CD4-positive, alpha-beta T cell treated with Interleukin-1 beta for 1 hour (primary cell): ENCODE measurements at regions not wholly inside any gene's neighbourhood (a gene's known extent, or its start where the extent isn't known, plus 50 kb on each side); places are given as distances from the start of the nearest gene placed in this dataset.
"Not testable (repeated sequence)": the region's sequence is repeated elsewhere in the genome, so short reads cannot be mapped to it uniquely, and the experiment has no call there.

Experiments
- DNase-seq, 2 donors: peaks; one replicate each; pipeline ENCODE4 v3.0.0-alpha.2; 2020 to 2022

DNA sequence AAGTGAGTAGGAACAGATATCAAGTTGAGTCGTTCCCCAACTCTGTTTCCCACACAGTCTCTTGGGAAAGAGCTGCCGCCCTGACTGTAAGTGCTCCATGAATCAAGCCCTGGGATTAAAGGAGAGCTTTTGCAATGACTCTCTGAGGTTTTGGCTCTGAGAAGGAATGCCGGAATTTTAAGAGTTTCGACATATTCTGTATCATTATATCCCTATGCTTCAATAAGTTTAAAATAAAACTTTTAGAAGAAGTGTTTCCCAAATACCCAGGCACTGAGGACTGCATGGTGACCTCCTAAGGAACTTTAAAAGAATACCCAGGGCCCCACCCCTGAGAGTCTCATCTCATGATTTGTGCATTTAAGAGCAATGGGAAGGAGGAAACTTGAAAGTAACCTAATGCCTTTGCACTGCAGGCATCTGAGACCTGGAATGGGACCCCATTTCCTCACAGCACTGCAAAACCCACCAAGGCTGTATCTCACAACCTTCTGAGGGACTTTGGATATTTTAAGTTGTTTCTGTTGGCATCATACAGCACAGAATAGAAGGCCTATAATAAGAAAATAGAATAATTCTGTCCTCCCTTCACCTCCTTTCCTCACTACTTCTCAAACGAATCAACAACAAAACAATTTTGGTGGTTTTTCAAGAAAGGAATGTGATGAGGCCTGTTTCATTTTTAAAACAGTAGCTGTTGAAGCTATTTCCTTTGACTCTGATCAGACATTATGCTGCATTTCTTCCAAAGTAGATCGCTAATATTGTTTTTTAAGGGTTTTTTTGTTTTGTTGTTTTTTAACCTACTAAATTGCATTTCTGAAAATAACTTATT, 121.2 kb downstream of the GASK1B start:
- DNase-seq = no peak

DNA sequence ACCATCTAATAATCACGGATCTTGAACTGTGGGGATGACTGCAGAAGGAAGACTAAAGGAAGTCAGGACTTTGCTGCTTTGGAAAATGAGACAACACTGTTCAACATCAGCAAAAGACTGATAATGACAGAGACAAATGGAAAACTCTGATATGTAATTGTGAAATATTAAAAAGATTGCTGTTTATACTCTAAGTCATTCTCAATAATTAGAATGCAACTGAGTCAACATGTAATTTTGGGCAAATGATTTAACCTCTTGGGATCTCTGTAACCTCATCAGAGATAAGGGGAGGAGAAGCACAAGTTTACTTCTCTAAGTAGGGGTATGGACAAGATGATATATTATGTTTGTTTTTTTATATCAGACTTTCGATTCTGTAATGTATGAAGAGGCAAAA, 121.9 kb downstream of the GASK1B start:
- DNase-seq = no peak

DNA sequence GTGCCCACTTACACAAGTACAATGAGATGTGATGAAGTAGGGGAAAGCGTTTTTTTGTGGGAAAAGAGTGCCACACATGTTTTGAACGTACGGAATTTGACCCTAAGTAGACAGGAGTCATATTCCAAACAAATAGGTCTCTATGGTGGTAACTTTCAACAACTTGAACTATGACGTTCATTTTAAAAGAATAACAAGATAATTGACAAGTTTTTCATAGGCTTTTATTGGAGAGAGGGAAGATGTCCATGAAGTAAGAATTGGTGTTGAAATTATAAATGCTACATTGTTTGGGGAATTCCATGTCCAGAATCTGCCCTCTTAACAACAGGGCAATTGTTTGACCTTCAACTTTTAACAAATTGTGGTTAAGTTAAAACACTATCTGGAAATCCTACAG, 126.5 kb downstream of the GASK1B start:
- DNase-seq = no peak

DNA sequence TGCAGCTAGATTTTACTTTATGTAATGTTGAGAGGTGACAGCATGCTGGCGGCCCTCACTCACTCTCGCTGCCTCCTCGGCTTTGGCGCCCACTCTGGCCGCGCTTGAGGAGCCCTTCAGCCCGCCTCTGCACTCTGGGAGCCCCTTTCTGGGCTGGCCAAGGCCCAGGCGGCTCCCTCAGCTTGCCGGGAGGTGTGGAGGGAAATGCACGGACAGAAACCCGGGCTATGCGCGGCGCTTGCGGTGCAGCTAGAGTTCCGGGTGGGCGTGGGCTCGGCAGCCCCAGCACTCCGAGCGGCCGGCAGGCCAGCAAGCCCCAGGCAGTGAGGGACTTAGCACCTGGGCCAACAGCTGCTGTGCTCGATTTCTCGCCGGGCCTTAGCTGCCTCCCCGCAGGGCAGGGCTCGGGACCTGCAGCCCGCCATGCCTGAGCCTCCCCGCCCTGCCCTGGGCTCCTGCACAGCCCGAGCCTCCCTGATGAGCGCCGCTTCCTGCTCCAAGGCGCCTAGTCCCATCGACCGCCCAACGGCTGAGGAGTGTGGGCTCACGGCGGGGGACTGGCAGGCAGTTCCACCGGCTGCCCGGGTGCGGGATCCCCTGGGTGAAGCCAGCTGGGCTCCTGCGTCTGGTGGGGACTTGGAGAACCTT, 128.7 kb downstream of the GASK1B start:
- no peak for DNase-seq

- DNase-seq = no peak
These were observed 130.2 kb downstream of the GASK1B start for GRCh38 chr4:158042591-158043030.

DNA sequence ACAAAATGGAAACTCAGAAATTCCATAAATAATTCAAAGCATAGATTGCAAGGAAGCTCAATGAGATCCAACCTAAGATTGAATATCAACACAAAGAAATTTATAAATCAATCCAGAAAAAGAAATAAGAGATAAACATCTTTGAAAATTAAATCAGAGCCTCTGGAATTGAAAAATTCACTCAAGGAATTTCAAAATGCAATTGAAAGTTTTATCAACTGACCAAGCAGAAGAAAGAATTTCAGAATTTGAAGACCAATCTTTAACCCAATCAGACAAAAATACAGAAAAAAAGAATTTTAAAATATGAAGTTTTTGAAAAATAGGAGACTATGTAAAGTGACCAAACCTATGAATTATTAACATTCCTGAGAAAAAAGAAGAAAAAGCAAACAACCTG, 134.1 kb downstream of the GASK1B start:
- no peak for DNase-seq

GRCh38 chr4:158036998-158037397, 135.8 kb downstream of the GASK1B start:
- no peak for DNase-seq

DNA sequence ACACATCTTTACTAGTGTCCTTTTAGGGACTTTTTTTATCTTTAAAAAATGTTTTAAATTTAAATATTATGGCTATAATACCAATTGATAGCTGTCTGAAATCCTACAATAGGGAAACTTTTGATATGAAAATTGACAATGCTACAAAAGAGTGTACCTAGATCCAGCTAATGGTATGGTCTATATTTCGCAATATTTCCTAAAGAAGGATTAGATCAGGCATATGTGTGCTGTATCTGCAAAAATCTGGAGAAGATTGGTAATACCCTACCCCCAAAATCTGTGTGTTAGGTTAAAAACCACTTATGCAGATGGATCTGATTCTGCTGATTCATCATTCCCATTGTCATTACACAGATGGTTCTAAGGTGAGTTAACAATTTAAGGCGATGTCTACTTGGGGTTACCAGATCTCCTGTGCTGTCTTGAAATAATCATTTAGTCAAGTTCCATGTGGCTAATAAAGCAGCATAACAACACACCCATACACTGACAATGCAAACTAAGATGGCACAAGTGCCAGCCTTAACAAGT, 137.1 kb downstream of the GASK1B start:
- no peak for DNase-seq

GRCh38 chr4:158033416-158034120, 139.3 kb downstream of the GASK1B start:
- DNase-seq = no peak

GRCh38 chr4:158032733-158033415, 140.0 kb downstream of the GASK1B start:
- no peak for DNase-seq

GRCh38 chr4:158028381-158028780, 144.4 kb downstream of the GASK1B start:
- DNase-seq = not testable (repeated sequence)

DNA sequence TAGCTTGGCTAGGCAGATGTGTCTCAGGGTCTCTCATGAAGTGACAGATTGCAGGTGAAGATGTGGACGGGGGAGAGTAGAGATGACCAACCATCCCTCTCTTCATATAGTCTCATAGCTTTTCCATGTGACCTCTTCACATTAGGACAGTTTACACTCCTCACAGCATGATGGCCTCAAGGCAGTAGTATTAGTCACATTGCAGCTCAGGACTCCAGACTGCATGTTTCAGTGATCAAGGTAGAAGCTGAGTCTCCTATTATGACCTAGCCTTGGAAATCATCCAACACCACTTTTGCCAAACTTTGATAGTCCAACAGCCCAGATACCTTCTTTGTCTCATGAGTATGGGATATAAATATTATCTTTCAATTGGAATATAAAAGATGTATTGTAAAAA, 147.7 kb downstream of the GASK1B start:
- no peak for DNase-seq

GRCh38 chr4:158020734-158021346, 152.0 kb downstream of the GASK1B start:
- DNase-seq = no peak

DNA sequence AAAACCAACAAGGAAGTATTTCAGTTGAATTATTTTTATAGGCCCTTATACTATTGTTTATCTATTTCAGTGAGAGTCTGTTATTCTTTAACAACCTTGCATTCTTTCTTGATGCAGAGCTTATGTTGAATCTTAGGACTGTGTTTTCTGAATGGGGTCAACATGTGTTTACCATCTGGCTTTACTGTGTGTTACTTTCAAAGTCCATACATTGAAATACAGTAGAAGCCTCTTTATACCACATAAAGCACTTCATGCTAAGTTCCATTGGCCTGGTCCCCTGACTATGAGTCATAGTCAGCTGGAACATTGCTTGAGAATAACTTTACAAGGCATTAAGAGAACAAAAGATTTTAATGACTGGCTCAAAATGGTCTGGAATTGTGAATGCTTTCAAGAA, 152.6 kb downstream of the GASK1B start:
- DNase-seq = no peak

DNA sequence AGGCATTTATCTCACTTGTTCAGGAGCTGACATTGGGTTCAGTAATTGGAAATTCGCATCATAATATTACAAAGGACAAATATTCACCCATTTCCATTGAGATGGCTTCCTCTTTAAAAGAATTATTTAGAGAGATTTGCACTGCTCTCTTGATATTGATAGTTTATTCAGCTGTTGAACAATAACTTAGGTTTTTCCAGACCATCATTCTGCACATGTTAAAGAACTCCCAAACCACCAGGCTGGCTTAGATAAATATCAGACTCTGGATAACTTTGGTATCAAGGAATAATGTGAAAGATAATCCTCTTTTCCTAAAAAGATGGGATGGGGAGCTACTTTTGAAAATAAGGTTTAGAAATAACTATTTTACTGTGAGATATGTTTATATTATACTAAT, 154.0 kb downstream of the GASK1B start:
- no peak for DNase-seq

GRCh38 chr4:158018221-158018830, 154.5 kb downstream of the GASK1B start:
- DNase-seq = no peak

DNA sequence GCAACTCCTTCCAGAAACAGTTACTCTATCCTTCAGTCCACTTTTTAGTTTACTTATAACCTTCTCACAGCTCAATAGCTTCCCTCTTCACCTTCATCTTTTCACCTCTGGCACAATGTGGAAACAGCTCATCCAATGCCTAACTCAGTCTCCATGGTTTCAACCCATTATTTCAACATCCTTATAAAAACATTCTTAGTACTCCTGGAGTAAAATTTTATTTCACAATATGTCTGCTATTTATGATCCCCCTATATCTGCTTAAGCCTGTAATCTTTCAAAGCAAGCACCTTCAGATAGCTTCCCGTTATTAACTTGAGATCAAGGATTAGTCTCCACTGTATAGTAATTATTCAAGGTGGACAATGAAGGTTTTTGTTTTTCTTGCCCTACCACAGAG, 156.3 kb downstream of the GASK1B start:
- DNase-seq = no peak

DNA sequence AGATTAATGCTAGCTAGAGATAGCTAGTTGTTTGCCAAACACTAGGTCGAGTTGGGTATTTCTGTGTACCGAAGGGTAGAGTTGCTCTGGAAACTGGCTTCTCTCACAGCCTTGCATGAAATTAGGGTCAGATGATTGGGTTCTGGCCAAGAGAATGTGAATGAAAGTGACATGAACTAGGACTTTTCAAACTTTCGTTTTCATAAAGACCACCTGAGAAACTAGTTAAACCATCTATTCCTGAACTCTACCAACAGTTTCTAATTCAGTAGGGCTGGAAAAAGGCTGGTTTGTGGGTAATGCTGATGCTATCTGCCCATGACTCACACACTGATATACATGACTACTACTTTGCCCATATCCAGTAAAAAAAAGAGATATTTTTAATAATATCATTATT, 157.6 kb downstream of the GASK1B start:
- no peak for DNase-seq

GRCh38 chr4:158013858-158014257, 159.0 kb downstream of the GASK1B start:
- DNase-seq = no peak

DNA sequence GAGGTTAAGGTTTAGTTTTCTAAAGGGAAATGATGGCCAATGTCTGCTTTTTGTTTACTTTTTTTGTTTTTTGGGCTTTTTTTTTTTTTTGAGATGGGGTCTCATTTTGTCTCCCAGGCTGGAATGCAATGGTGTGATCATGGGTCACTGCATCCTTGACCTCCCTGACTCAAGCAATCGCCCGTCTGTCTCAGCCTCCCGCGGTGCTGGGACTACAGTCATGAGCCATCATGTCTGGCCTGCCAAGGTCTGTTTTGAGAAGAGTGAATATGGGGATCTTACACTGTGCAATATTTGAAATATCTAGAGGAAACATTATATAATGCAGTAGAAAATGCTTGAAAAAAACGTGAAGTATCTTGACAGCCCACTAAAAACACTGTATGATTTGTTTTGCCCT, 162.5 kb downstream of the GASK1B start:
- DNase-seq = no peak

- DNase-seq = no peak
These were observed 164.1 kb downstream of the GASK1B start for GRCh38 chr4:158008551-158009218.
